ENCODE measurements at regions not wholly inside any gene's neighbourhood (a gene's known extent, or its start where the extent isn't known, plus 50 kb on each side); places are given as distances from the start of the nearest gene placed in this dataset.

- TF ChIP-seq ZMAT4 (CRISPR knock-in tag; IDR thresholded peaks at IDR 0.05) = no peak
- no peak for TF ChIP-seq SMAD3 (CRISPR knock-in tag; IDR thresholded peaks at IDR 0.05; ENCODE audit: borderline replicate concordance)
Measured at GRCh38 chr11:104738918-104739317, 159.3 kb downstream of the CASP12 start (continued).

GRCh38 chr11:104738208-104738607 is 160.1 kb downstream of the CASP12 start:
- H3K27me3 Mint-ChIP-seq (ENCODE audit: low read depth) = no peaks in the 10 kb centered on the region
- CTCF ChIA-PET = no interaction called here

GRCh38 chr11:104736502-104736901 is 161.8 kb downstream of the CASP12 start:
- Mint-ChIP-seq H3K9me3 (peaks cover 16% of the 10 kb centered on the region), H3K27me3 (ENCODE audit: low read depth) (no peaks in the 10 kb centered on the region), H3K4me3 (no peak overlapping the region), H3K4me1 (no peaks in the 10 kb centered on the region), H3K36me3 (peaks cover 15% of the 10 kb centered on the region), H3K27ac (no peak overlapping the region; the same call in 1 of the 2 replicates)
- ATAC-seq = no peak
- no peak for TF ChIP-seq PRDM15 (CRISPR knock-in tag; IDR thresholded peaks at IDR 0.05)
- no peak for TF ChIP-seq CREM (CRISPR knock-in tag; IDR thresholded peaks at IDR 0.05)
- no peak for TF ChIP-seq FOXK1 (CRISPR knock-in tag; IDR thresholded peaks at IDR 0.05)
- TF ChIP-seq ARID4B (CRISPR knock-in tag; IDR thresholded peaks at IDR 0.05; ENCODE audit: borderline replicate concordance) = no peak
- no peak for DNase-seq (ENCODE audit: low spot score)
- ChIA-PET CTCF (no interaction called here), POLR2A (no interaction called here)

More at GRCh38 chr11:104738208-104738607, 160.1 kb downstream of the CASP12 start:
- Mint-ChIP-seq H3K36me3 (peaks cover 15% of the 10 kb centered on the region), H3K4me1 (no peaks in the 10 kb centered on the region), H3K9me3 (peaks cover 16% of the 10 kb centered on the region), H3K4me3 (no peak overlapping the region), H3K27ac (no peak overlapping the region)
- POLR2A ChIA-PET = no interaction called here
- DNase-seq (ENCODE audit: low spot score) (no peak), ATAC-seq (no peak)
- no peak for TF ChIP-seq ZBTB43 (CRISPR knock-in tag; IDR thresholded peaks at IDR 0.05)
- no peak for TF ChIP-seq MYBL2 (CRISPR knock-in tag; IDR thresholded peaks at IDR 0.05)
- TF ChIP-seq ATF2 (CRISPR knock-in tag; IDR thresholded peaks at IDR 0.05; ENCODE audit: borderline replicate concordance, low read depth) = no peak
- no peak for TF ChIP-seq EMX1 (CRISPR knock-in tag; IDR thresholded peaks at IDR 0.05)
- no peak for TF ChIP-seq ZBTB21 (CRISPR knock-in tag; IDR thresholded peaks at IDR 0.05; ENCODE audit: borderline replicate concordance)
- no peak for TF ChIP-seq TEAD4 (CRISPR knock-in tag; IDR thresholded peaks at IDR 0.05)
- no peak for TF ChIP-seq NFE2L1 (CRISPR knock-in tag; IDR thresholded peaks at IDR 0.05)
